CD4-positive, CD25-positive, alpha-beta regulatory T cell (primary cell): ENCODE measurements at regions not wholly inside any gene's neighbourhood (a gene's known extent, or its start where the extent isn't known, plus 50 kb on each side); places are given as distances from the start of the nearest gene placed in this dataset.

Source experiments
- ATAC-seq, 2 donors: fragments of 150-1000 bp; cut with Tn5 transposase; one replicate each; pipeline ENCODE4 v1.10.0; 2021; ENCODE audit warnings: low read depth in 2 of 2, moderate number of reproducible peaks in 2 of 2, moderate library complexity in 1 of 2
- DNase-seq, 3 donors: peaks; one replicate each; pipeline versions ENCODE4 v3.0.0 to v3.0.0-alpha.2; 2012 to 2022; ENCODE audit warnings: mixed read lengths in 1 of 3
- H3K27ac ChIP-seq: one replicate; pipeline ENCODE4 v1.7.0; 2013; ENCODE audit warnings: mild to moderate bottlenecking, low read length; ENCODE audit not compliant: insufficient read depth, poor library complexity, severe bottlenecking
- H3K27me3 ChIP-seq: one replicate; pipeline ENCODE4 v1.7.0; 2013; ENCODE audit warnings: low read length; ENCODE audit not compliant: control insufficient read depth, insufficient read depth
- H3K36me3 ChIP-seq: one replicate; pipeline ENCODE4 v1.7.0; 2013; ENCODE audit warnings: mild to moderate bottlenecking, low read length, moderate library complexity; ENCODE audit not compliant: control insufficient read depth, insufficient read depth
- H3K4me1 ChIP-seq: 2 replicates; pipeline ENCODE4 v1.7.0; 2013; ENCODE audit warnings: mild to moderate bottlenecking, low read length; ENCODE audit not compliant: insufficient read depth, control insufficient read depth, poor library complexity, severe bottlenecking
- H3K4me3 ChIP-seq: one replicate; pipeline ENCODE4 v1.7.0; 2013; ENCODE audit warnings: low read depth, mild to moderate bottlenecking, low read length, moderate library complexity
- H3K9me3 ChIP-seq, 2 experiments: 1 replicate in 1 of 2; 2 replicates in 1 of 2; pipeline ENCODE4 v1.7.0; 2013; ENCODE audit warnings: low read length in 2 of 2, mild to moderate bottlenecking in 1 of 2, moderate library complexity in 1 of 2; ENCODE audit not compliant: control insufficient read depth in 2 of 2
- H3K27ac Mint-ChIP-seq, 3 donors: one replicate each; pipeline ENCODE4 v1.8.0; 2020 to 2022; ENCODE audit warnings: mild to moderate bottlenecking in 3 of 3, mixed read lengths in 3 of 3, moderate library complexity in 2 of 3
- H3K27me3 Mint-ChIP-seq: one replicate; pipeline ENCODE4 v1.8.0; 2022; ENCODE audit warnings: mild to moderate bottlenecking, mixed read lengths
- H3K36me3 Mint-ChIP-seq: one replicate; pipeline ENCODE4 v1.8.0; 2020; ENCODE audit warnings: mixed read lengths
- H3K4me1 Mint-ChIP-seq, 4 donors: one replicate each; pipeline ENCODE4 v1.8.0; 2020 to 2022; ENCODE audit warnings: mixed read lengths in 4 of 4, mild to moderate bottlenecking in 1 of 4
- H3K4me3 Mint-ChIP-seq, 4 donors: one replicate each; pipeline ENCODE4 v1.8.0; 2020 to 2022; ENCODE audit warnings: mild to moderate bottlenecking in 4 of 4, mixed read lengths in 4 of 4, moderate library complexity in 3 of 4
- H3K9me3 Mint-ChIP-seq, 7 donors: one replicate each; pipeline ENCODE4 v1.8.0; 2020 to 2022; ENCODE audit warnings: mixed read lengths in 7 of 7, mild to moderate bottlenecking in 3 of 7, moderate library complexity in 2 of 7

- H3K27me3 ChIP-seq, result no peaks in the 10 kb centered on the region
- H3K4me3 Mint-ChIP-seq, result no peak overlapping the region
- H3K9me3 ChIP-seq, result no peaks in the 10 kb centered on the region
- no peak overlapping the region for H3K27ac ChIP-seq
- H3K36me3 ChIP-seq, result no peaks in the 10 kb centered on the region
- H3K4me3 ChIP-seq, result no peak overlapping the region
- H3K36me3 Mint-ChIP-seq, result no peaks in the 10 kb centered on the region
- ATAC-seq (no peak), DNase-seq (no peak)
- H3K4me1 Mint-ChIP-seq, result peaks cover 0 to under 1% (median 0%) of the 10 kb centered on the region in 4 donors
- peaks cover 0 to 1% (median 0%) of the 10 kb centered on the region in 7 donors for H3K9me3 Mint-ChIP-seq
- H3K27ac Mint-ChIP-seq, result no peak overlapping the region
- peaks cover 4% of the 10 kb centered on the region for H3K27me3 Mint-ChIP-seq
- H3K4me1 ChIP-seq, result no peaks in the 10 kb centered on the region
These were observed 75.3 kb upstream of the IGSF21 start for GRCh38 chr1:18032172-18032859.

- peaks cover 0 to 9% (median 0%) of the 10 kb centered on the region in 4 donors for H3K4me1 Mint-ChIP-seq
- H3K27me3 Mint-ChIP-seq, result no peaks in the 10 kb centered on the region
- no peaks in the 10 kb centered on the region for H3K36me3 Mint-ChIP-seq
- H3K9me3 Mint-ChIP-seq, result peaks cover 0 to 1% (median 0%) of the 10 kb centered on the region in 7 donors
- DNase-seq, result no peak
- no peak for ATAC-seq
- H3K4me3 Mint-ChIP-seq, result no peak overlapping the region
- Histone ChIP-seq H3K27me3 (no peaks in the 10 kb centered on the region), H3K9me3 (no peaks in the 10 kb centered on the region), H3K27ac (no peak overlapping the region), H3K4me1 (no peaks in the 10 kb centered on the region), H3K36me3 (no peaks in the 10 kb centered on the region), H3K4me3 (no peak overlapping the region)
- H3K27ac Mint-ChIP-seq, result no peak overlapping the region
These were observed 72.5 kb upstream of the IGSF21 start for GRCh38 chr1:18035145-18035544.

- no peak overlapping the region for H3K4me3 ChIP-seq
- H3K27me3 ChIP-seq, result no peaks in the 10 kb centered on the region
- Mint-ChIP-seq H3K4me3 (no peak overlapping the region), H3K27me3 (no peaks in the 10 kb centered on the region), H3K4me1 (peaks cover 0 to 9% (median 0%) of the 10 kb centered on the region in 4 donors), H3K9me3 (peaks cover 0 to 1% (median 0%) of the 10 kb centered on the region in 7 donors), H3K27ac (no peak overlapping the region), H3K36me3 (no peaks in the 10 kb centered on the region)
- ATAC-seq (no peak), DNase-seq (no peak)
- no peaks in the 10 kb centered on the region for H3K4me1 ChIP-seq
- H3K36me3 ChIP-seq, result no peaks in the 10 kb centered on the region
- H3K27ac ChIP-seq, result no peak overlapping the region
- no peaks in the 10 kb centered on the region for H3K9me3 ChIP-seq
These were observed 69.9 kb upstream of the IGSF21 start for GRCh38 chr1:18037651-18038050.

- Mint-ChIP-seq H3K4me1 (peaks cover 0 to 9% (median 0%) of the 10 kb centered on the region in 4 donors), H3K9me3 (peaks cover 0 to 1% (median 0%) of the 10 kb centered on the region in 7 donors), H3K36me3 (no peaks in the 10 kb centered on the region), H3K27me3 (no peaks in the 10 kb centered on the region), H3K4me3 (no peak overlapping the region), H3K27ac (no peak overlapping the region)
- ATAC-seq (no peak), DNase-seq (no peak)
- no peak overlapping the region for H3K27ac ChIP-seq
- no peak overlapping the region for H3K4me3 ChIP-seq
- H3K36me3 ChIP-seq, result no peaks in the 10 kb centered on the region
- no peaks in the 10 kb centered on the region for H3K27me3 ChIP-seq
- no peaks in the 10 kb centered on the region for H3K9me3 ChIP-seq
- no peaks in the 10 kb centered on the region for H3K4me1 ChIP-seq
These were observed 69.5 kb upstream of the IGSF21 start for GRCh38 chr1:18038051-18038450.

GRCh38 chr1:18039102-18039501, 68.5 kb upstream of the IGSF21 start:
- Histone ChIP-seq H3K4me1 (no peaks in the 10 kb centered on the region), H3K27ac (no peak overlapping the region), H3K4me3 (no peak overlapping the region), H3K36me3 (no peaks in the 10 kb centered on the region), H3K9me3 (no peaks in the 10 kb centered on the region), H3K27me3 (no peaks in the 10 kb centered on the region)
- DNase-seq, result no peak
- no peak overlapping the region for H3K4me3 Mint-ChIP-seq
- peaks cover 0 to 9% (median 0%) of the 10 kb centered on the region in 4 donors for H3K4me1 Mint-ChIP-seq
- H3K27ac Mint-ChIP-seq, result no peak overlapping the region
- no peak for ATAC-seq
- H3K27me3 Mint-ChIP-seq, result no peaks in the 10 kb centered on the region
- no peaks in the 10 kb centered on the region for H3K36me3 Mint-ChIP-seq
- peaks cover 0 to 1% (median 0%) of the 10 kb centered on the region in 7 donors for H3K9me3 Mint-ChIP-seq

- H3K36me3 Mint-ChIP-seq, result no peaks in the 10 kb centered on the region
- H3K9me3 ChIP-seq, result no peaks in the 10 kb centered on the region
- no peaks in the 10 kb centered on the region for H3K4me1 ChIP-seq
- H3K36me3 ChIP-seq, result no peaks in the 10 kb centered on the region
- DNase-seq (no peak), ATAC-seq (no peak)
- H3K27me3 ChIP-seq, result no peaks in the 10 kb centered on the region
- H3K27me3 Mint-ChIP-seq, result no peaks in the 10 kb centered on the region
- H3K4me3 Mint-ChIP-seq, result no peak overlapping the region
- no peak overlapping the region for H3K27ac Mint-ChIP-seq
- no peaks in the 10 kb centered on the region for H3K9me3 Mint-ChIP-seq
- H3K4me3 ChIP-seq, result no peak overlapping the region
- peaks cover 0 to 9% (median 0%) of the 10 kb centered on the region in 4 donors for H3K4me1 Mint-ChIP-seq
- H3K27ac ChIP-seq, result no peak overlapping the region
These were observed 66.5 kb upstream of the IGSF21 start for GRCh38 chr1:18041102-18041501.

GRCh38 chr1:18041685-18042355, 65.8 kb upstream of the IGSF21 start:
- Mint-ChIP-seq H3K27me3 (no peaks in the 10 kb centered on the region), H3K9me3 (no peaks in the 10 kb centered on the region), H3K36me3 (no peaks in the 10 kb centered on the region), H3K4me1 (peaks cover 0 to 9% (median 0%) of the 10 kb centered on the region in 4 donors), H3K27ac (no peak overlapping the region), H3K4me3 (no peak overlapping the region)
- DNase-seq, result no peak
- ATAC-seq, result no peak
- H3K27ac ChIP-seq, result no peak overlapping the region
- H3K9me3 ChIP-seq, result no peaks in the 10 kb centered on the region
- H3K27me3 ChIP-seq, result no peaks in the 10 kb centered on the region
- no peaks in the 10 kb centered on the region for H3K36me3 ChIP-seq
- no peaks in the 10 kb centered on the region for H3K4me1 ChIP-seq
- no peak overlapping the region for H3K4me3 ChIP-seq

- Mint-ChIP-seq H3K4me1 (no peaks in the 10 kb centered on the region), H3K27ac (no peak overlapping the region), H3K4me3 (no peak overlapping the region), H3K36me3 (no peaks in the 10 kb centered on the region), H3K27me3 (no peaks in the 10 kb centered on the region), H3K9me3 (peaks cover 0 to 2% (median 0%) of the 10 kb centered on the region in 7 donors)
- Histone ChIP-seq H3K9me3 (no peaks in the 10 kb centered on the region), H3K27me3 (no peaks in the 10 kb centered on the region), H3K27ac (no peak overlapping the region), H3K36me3 (no peaks in the 10 kb centered on the region), H3K4me1 (no peaks in the 10 kb centered on the region), H3K4me3 (no peak overlapping the region)
- no peak for ATAC-seq
- DNase-seq, result no peak
These were observed 63.7 kb upstream of the IGSF21 start for GRCh38 chr1:18043871-18044270.
